ENCODE measurements at regions not wholly inside any gene's neighbourhood (a gene's known extent, or its start where the extent isn't known, plus 50 kb on each side); places are given as distances from the start of the nearest gene placed in this dataset.

GRCh38 chr20:48169650-48170225 is 384.5 kb upstream of the SULF2 start:
- WGBS, 2 experiments (ENCODE audit: insufficient coverage in 2 of 2) = 93 to 96% methylated on average over 13 of the region's 15 CpGs
- Histone ChIP-seq H3K27ac (ENCODE audit: low read depth, low read length, severe bottlenecking) (no peak overlapping the region), H3K4me1 (ENCODE audit: control insufficient read depth, insufficient read depth, low read length, poor library complexity, severe bottlenecking) (no peaks in the 10 kb centered on the region), H3K9me3 (ENCODE audit: control insufficient read depth, low read length) (peaks cover 6% of the 10 kb centered on the region), H3K36me3 (ENCODE audit: control insufficient read depth, insufficient read depth, low read length) (no peaks in the 10 kb centered on the region), H3K4me3 (ENCODE audit: extremely low read depth, insufficient read depth, low read length, poor library complexity, severe bottlenecking) (no peak overlapping the region)

DNA sequence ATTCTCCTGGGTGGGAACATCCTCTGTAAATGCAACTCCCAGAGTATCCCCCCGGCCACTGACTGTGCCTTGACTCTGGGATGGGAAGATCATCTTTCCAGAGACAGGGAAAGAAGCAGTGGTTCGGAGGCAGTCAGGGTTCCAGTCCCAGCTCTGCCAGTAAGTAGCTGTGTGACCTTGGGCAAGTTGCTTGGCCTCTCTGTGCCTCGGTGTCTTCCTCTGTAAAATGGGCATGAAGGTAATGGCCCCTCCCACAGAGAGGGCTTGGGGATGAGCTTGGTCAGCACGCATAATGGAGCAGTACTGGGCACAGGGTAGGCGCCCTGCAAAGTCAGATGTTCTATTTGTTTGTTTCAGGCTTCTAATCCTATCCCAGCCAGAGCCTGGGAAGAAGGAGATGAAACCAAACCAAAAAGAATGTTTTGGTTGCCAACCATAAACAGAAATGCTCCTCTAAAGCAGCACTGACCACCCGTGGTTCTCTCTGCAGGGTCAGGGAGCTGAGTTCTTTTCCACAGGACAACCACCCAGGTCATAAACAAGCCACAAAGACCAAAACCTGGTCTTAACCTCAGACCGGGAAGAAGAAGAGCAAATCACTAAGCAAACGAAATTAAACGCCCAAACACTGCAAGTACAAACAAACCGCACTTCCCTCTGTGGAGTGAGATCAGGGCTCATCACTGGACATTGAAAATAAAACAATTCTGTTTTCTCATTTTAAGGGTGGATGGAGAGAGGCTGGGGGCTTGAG is 381.0 kb upstream of the SULF2 start:
- Histone ChIP-seq H3K4me1 (ENCODE audit: control insufficient read depth, insufficient read depth, low read length, poor library complexity, severe bottlenecking) (peaks cover 3% of the 10 kb centered on the region), H3K27ac (ENCODE audit: low read depth, low read length, severe bottlenecking) (no peak overlapping the region), H3K9me3 (ENCODE audit: control insufficient read depth, low read length) (no peaks in the 10 kb centered on the region), H3K4me3 (ENCODE audit: extremely low read depth, insufficient read depth, low read length, poor library complexity, severe bottlenecking) (no peak overlapping the region), H3K36me3 (ENCODE audit: control insufficient read depth, insufficient read depth, low read length) (no peaks in the 10 kb centered on the region)
- 80 to 83% methylated on average over 6 to 8 of the region's 10 CpGs for WGBS, 2 experiments (ENCODE audit: insufficient coverage in 2 of 2)

- peaks cover 3% of the 10 kb centered on the region for H3K4me1 ChIP-seq (ENCODE audit: control insufficient read depth, insufficient read depth, low read length, poor library complexity, severe bottlenecking)
- H3K4me3 ChIP-seq (ENCODE audit: extremely low read depth, insufficient read depth, low read length, poor library complexity, severe bottlenecking) = no peak overlapping the region
- no peaks in the 10 kb centered on the region for H3K9me3 ChIP-seq (ENCODE audit: control insufficient read depth, low read length)
- H3K36me3 ChIP-seq (ENCODE audit: control insufficient read depth, insufficient read depth, low read length) = no peaks in the 10 kb centered on the region
- 90 to 97% methylated on average over 9 of the region's 9 CpGs for WGBS, 2 experiments (ENCODE audit: insufficient coverage in 2 of 2)
- no peak overlapping the region for H3K27ac ChIP-seq (ENCODE audit: low read depth, low read length, severe bottlenecking)
Observed at GRCh38 chr20:48165401-48165685, 380.1 kb upstream of the SULF2 start.

- no peak overlapping the region for H3K27ac ChIP-seq (ENCODE audit: low read depth, low read length, severe bottlenecking)
- 90% methylated on average over 10 to 15 of the region's 17 CpGs for WGBS, 2 experiments (ENCODE audit: insufficient coverage in 2 of 2)
- H3K9me3 ChIP-seq (ENCODE audit: control insufficient read depth, low read length) = no peaks in the 10 kb centered on the region
- no peaks in the 10 kb centered on the region for H3K36me3 ChIP-seq (ENCODE audit: control insufficient read depth, insufficient read depth, low read length)
- H3K4me1 ChIP-seq (ENCODE audit: control insufficient read depth, insufficient read depth, low read length, poor library complexity, severe bottlenecking) = peaks cover 3% of the 10 kb centered on the region
- no peak overlapping the region for H3K4me3 ChIP-seq (ENCODE audit: extremely low read depth, insufficient read depth, low read length, poor library complexity, severe bottlenecking)
Observed at GRCh38 chr20:48164566-48165400, 379.5 kb upstream of the SULF2 start.

DNA sequence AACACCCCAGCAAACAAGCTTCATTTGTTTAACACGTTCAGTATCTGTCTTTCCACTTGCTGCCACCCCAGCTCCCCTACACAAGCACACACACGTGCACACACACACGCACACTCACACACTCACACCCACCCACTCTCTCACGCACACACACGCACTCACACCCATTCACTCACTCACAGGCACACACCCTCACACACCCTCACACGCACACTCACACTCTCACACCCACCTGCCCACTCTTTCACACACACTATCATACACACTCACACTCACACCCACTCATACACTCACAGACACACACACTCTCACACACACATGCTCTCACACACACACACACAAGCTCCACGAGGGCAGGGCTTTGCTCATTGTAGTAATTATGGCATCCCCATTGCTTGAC is 378.8 kb upstream of the SULF2 start:
- H3K4me3 ChIP-seq (ENCODE audit: extremely low read depth, insufficient read depth, low read length, poor library complexity, severe bottlenecking) = no peak overlapping the region
- whole genome bisulfite sequencing, 2 experiments (ENCODE audit: insufficient coverage in 2 of 2) = 73 to 94% methylated on average over 3 to 7 of the region's 7 CpGs
- no peak overlapping the region for H3K27ac ChIP-seq (ENCODE audit: low read depth, low read length, severe bottlenecking)
- H3K36me3 ChIP-seq (ENCODE audit: control insufficient read depth, insufficient read depth, low read length) = no peaks in the 10 kb centered on the region
- peaks cover 3% of the 10 kb centered on the region for H3K4me1 ChIP-seq (ENCODE audit: control insufficient read depth, insufficient read depth, low read length, poor library complexity, severe bottlenecking)
- no peaks in the 10 kb centered on the region for H3K9me3 ChIP-seq (ENCODE audit: control insufficient read depth, low read length)

DNA sequence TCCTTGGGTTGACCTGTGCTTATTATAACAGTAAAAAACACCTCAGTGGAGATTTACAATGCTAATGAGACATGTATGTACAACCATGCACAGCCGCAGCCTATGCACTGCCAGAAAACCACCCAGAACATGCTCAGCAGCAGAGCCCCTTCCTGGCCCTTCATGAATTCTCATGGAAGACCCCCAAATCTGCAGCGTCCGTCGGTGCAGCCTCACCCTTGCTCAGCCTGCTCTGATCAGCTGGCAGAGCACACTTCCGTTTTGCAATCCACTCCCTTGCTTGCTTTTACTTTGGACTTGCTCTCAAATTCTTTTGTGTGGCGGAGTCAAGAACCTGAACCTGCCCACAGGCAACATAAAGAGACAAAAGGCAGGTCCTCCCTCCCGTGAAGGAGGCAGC is 378.2 kb upstream of the SULF2 start:
- Histone ChIP-seq H3K27ac (ENCODE audit: low read depth, low read length, severe bottlenecking) (no peak overlapping the region), H3K36me3 (ENCODE audit: control insufficient read depth, insufficient read depth, low read length) (no peaks in the 10 kb centered on the region), H3K9me3 (ENCODE audit: control insufficient read depth, low read length) (no peaks in the 10 kb centered on the region), H3K4me3 (ENCODE audit: extremely low read depth, insufficient read depth, low read length, poor library complexity, severe bottlenecking) (no peak overlapping the region), H3K4me1 (ENCODE audit: control insufficient read depth, insufficient read depth, low read length, poor library complexity, severe bottlenecking) (peaks cover 3% of the 10 kb centered on the region)
- WGBS, 2 experiments (ENCODE audit: insufficient coverage in 2 of 2) = 76 to 84% methylated on average over 6 to 7 of the region's 7 CpGs

DNA sequence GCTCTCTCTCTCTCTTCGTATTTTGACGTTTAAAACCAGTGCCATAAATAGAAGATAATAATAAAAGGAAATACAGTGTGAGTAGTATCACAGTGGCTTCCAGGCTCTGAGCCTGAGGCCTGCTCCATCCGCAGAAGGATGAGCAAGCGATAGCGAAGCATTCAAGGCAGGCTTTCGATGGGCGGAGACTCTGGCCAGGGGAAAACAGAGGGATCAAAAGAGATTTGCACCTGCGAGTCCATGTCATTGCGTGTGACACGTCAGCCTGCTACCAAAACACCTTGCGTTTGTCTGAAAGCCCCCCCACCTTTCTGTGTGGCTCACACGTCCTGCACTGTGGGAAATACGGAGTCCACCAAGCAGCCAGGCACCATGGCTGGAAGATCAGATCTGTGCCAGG is 377.3 kb upstream of the SULF2 start:
- no peaks in the 10 kb centered on the region for H3K36me3 ChIP-seq (ENCODE audit: control insufficient read depth, insufficient read depth, low read length)
- H3K27ac ChIP-seq (ENCODE audit: low read depth, low read length, severe bottlenecking) = no peak overlapping the region
- peaks cover 3% of the 10 kb centered on the region for H3K4me1 ChIP-seq (ENCODE audit: control insufficient read depth, insufficient read depth, low read length, poor library complexity, severe bottlenecking)
- H3K9me3 ChIP-seq (ENCODE audit: control insufficient read depth, low read length) = no peaks in the 10 kb centered on the region
- WGBS, 2 experiments (ENCODE audit: insufficient coverage in 2 of 2) = 93 to 95% methylated on average over 11 of the region's 13 CpGs
- H3K4me3 ChIP-seq (ENCODE audit: extremely low read depth, insufficient read depth, low read length, poor library complexity, severe bottlenecking) = no peak overlapping the region

GRCh38 chr20:48159145-48160008 is 374.1 kb upstream of the SULF2 start:
- Histone ChIP-seq H3K4me3 (ENCODE audit: extremely low read depth, insufficient read depth, low read length, poor library complexity, severe bottlenecking) (no peak overlapping the region), H3K9me3 (ENCODE audit: control insufficient read depth, low read length) (peaks cover 14% of the 10 kb centered on the region), H3K36me3 (ENCODE audit: control insufficient read depth, insufficient read depth, low read length) (no peaks in the 10 kb centered on the region), H3K27ac (ENCODE audit: low read depth, low read length, severe bottlenecking) (no peak overlapping the region), H3K4me1 (ENCODE audit: control insufficient read depth, insufficient read depth, low read length, poor library complexity, severe bottlenecking) (peaks cover 8% of the 10 kb centered on the region)
- 89 to 90% methylated on average over 10 to 11 of the region's 11 CpGs for WGBS, 2 experiments (ENCODE audit: insufficient coverage in 2 of 2)

GRCh38 chr20:48158014-48158413 is 372.7 kb upstream of the SULF2 start:
- Histone ChIP-seq H3K27ac (ENCODE audit: low read depth, low read length, severe bottlenecking) (no peak overlapping the region), H3K9me3 (ENCODE audit: control insufficient read depth, low read length) (peaks cover 14% of the 10 kb centered on the region), H3K4me1 (ENCODE audit: control insufficient read depth, insufficient read depth, low read length, poor library complexity, severe bottlenecking) (peaks cover 14% of the 10 kb centered on the region), H3K4me3 (ENCODE audit: extremely low read depth, insufficient read depth, low read length, poor library complexity, severe bottlenecking) (no peak overlapping the region), H3K36me3 (ENCODE audit: control insufficient read depth, insufficient read depth, low read length) (no peaks in the 10 kb centered on the region)
- WGBS, 2 experiments (ENCODE audit: insufficient coverage in 2 of 2) = 86 to 100% methylated on average over 1 to 2 of the region's 2 CpGs

GRCh38 chr20:48156951-48157700 is 371.8 kb upstream of the SULF2 start:
- Histone ChIP-seq H3K36me3 (ENCODE audit: control insufficient read depth, insufficient read depth, low read length) (no peaks in the 10 kb centered on the region), H3K4me3 (ENCODE audit: extremely low read depth, insufficient read depth, low read length, poor library complexity, severe bottlenecking) (no peak overlapping the region), H3K27ac (ENCODE audit: low read depth, low read length, severe bottlenecking) (no peak overlapping the region), H3K9me3 (ENCODE audit: control insufficient read depth, low read length) (peaks cover 14% of the 10 kb centered on the region), H3K4me1 (ENCODE audit: control insufficient read depth, insufficient read depth, low read length, poor library complexity, severe bottlenecking) (peaks cover 14% of the 10 kb centered on the region)
- WGBS, 2 experiments (ENCODE audit: insufficient coverage in 2 of 2) = 94 to 100% methylated on average over 1 to 3 of the region's 3 CpGs
